ENCODE measurements at regions not wholly inside any gene's neighbourhood (a gene's known extent, or its start where the extent isn't known, plus 50 kb on each side); places are given as distances from the start of the nearest gene placed in this dataset.

DNA sequence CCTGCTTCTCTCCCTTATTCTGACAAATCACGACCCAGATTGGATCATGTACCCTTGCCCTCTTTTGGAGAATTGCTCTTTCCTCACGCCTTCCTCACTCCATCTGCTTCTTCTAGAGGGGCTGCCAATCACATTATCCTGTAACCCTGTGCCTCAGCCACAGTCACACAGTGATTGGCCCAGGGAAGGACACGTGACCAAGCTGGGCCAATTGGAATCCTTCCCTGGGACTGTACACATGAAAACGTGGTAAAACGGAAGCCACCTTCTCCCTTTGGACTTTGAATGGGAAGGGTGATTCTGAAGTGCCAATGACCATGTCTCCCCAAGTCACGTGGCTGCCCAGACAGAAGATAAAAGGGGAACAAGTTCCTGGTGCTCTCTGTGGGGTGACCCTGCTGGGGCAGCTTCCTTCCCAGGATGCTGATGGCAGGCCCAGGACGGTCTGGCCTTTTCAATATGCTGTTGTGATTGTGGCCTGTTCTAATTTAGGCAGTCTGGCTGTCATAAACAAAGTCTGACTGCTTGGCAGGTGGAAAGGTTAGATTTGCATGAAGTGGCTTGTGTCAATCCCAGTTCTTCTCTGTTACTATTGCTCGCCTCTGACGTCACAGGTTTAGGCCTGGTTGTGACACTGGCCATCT, 92.9 kb downstream of the UBIAD1 start:
- POLR2A ChIA-PET, result no interaction called here
- Mint-ChIP-seq H3K27me3 (peaks cover 11% of the 10 kb centered on the region), H3K9me3 (ENCODE audit: insufficient read depth) (no peaks in the 10 kb centered on the region), H3K4me1 (no peaks in the 10 kb centered on the region), H3K27ac (no peak overlapping the region), H3K4me3 (no peak overlapping the region)
- Histone ChIP-seq H3K4me1 (ENCODE audit: control insufficient read depth in 2 of 2, insufficient read depth in 2 of 2, low read length in 2 of 2) (no peaks in the 10 kb centered on the region), H4K20me1 (ENCODE audit: control insufficient read depth, insufficient read depth, low read length, poor library complexity, severe bottlenecking) (no peaks in the 10 kb centered on the region), H3K79me2 (ENCODE audit: control insufficient read depth, insufficient read depth, low read length) (no peaks in the 10 kb centered on the region), H3K36me3 (replicated peaks in 1 of 2; ENCODE audit: control extremely low read depth in 1 of 2, control insufficient read depth in 1 of 2, extremely low read depth in 1 of 2, insufficient read depth in 2 of 2, low read length in 1 of 2) (no peaks in the 10 kb centered on the region), H2AFZ (ENCODE audit: insufficient read depth, low read depth, low read length, poor library complexity, severe bottlenecking) (no peak overlapping the region), H3K4me3 (ENCODE audit: control extremely low read depth in 1 of 5, extremely low read depth in 1 of 5, insufficient read depth in 1 of 5, low read depth in 2 of 5, low read length in 4 of 5) (no peak overlapping the region), H3K4me2 (replicated peaks; ENCODE audit: low read depth, low read length, poor library complexity, severe bottlenecking) (no peak overlapping the region), H3K27ac (ENCODE audit: low read length in 2 of 2) (no peak overlapping the region), H3K9me3 (ENCODE audit: control extremely low read depth in 1 of 3, control insufficient read depth in 2 of 3, insufficient read depth in 1 of 3, low read length in 2 of 3) (no peaks in the 10 kb centered on the region), H3K27me3 (replicated peaks in 1 of 4; ENCODE audit: control extremely low read depth in 1 of 4, control insufficient read depth in 3 of 4, insufficient read depth in 4 of 4, low read length in 3 of 4) (no peaks in the 10 kb centered on the region), H3K9ac (ENCODE audit: low read length) (no peak overlapping the region)
- ATAC-seq (ENCODE audit: low read depth) (no peak), DNase-seq (no peak)
- intact Hi-C loops (cut with micrococcal nuclease), result loop anchor here (2.0 kb wide), 1 partner anchor 29 kb away; no protein-coding TSS in a partner anchor
- 81% methylated on average over 9 of the region's 9 CpGs for WGBS (ENCODE audit: insufficient coverage)
- CTCF ChIA-PET, result interaction anchor here (1.0 kb wide), 1 partner anchor 124 kb away, joined by 3 read pairs; no protein-coding TSS in a partner anchor
- TF ChIP-seq EZH2 (IDR thresholded peaks at IDR 0.05; ENCODE audit: borderline replicate concordance, insufficient read depth, low read depth, low read length, poor library complexity, severe bottlenecking), result no peak
- TF ChIP-seq, protein P1, sequence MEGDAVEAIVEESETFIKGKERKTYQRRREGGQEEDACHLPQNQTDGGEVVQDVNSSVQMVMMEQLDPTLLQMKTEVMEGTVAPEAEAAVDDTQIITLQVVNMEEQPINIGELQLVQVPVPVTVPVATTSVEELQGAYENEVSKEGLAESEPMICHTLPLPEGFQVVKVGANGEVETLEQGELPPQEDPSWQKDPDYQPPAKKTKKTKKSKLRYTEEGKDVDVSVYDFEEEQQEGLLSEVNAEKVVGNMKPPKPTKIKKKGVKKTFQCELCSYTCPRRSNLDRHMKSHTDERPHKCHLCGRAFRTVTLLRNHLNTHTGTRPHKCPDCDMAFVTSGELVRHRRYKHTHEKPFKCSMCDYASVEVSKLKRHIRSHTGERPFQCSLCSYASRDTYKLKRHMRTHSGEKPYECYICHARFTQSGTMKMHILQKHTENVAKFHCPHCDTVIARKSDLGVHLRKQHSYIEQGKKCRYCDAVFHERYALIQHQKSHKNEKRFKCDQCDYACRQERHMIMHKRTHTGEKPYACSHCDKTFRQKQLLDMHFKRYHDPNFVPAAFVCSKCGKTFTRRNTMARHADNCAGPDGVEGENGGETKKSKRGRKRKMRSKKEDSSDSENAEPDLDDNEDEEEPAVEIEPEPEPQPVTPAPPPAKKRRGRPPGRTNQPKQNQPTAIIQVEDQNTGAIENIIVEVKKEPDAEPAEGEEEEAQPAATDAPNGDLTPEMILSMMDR (IDR thresholded peaks at IDR 0.05), result no peak

- ATAC-seq (ENCODE audit: low read depth) (no peak), DNase-seq (no peak)
- Histone ChIP-seq H3K27ac (ENCODE audit: low read length in 2 of 2) (no peak overlapping the region), H3K4me2 (replicated peaks; ENCODE audit: low read depth, low read length, poor library complexity, severe bottlenecking) (no peak overlapping the region), H3K9ac (ENCODE audit: low read length) (no peak overlapping the region), H3K79me2 (ENCODE audit: control insufficient read depth, insufficient read depth, low read length) (no peaks in the 10 kb centered on the region), H4K20me1 (ENCODE audit: control insufficient read depth, insufficient read depth, low read length, poor library complexity, severe bottlenecking) (no peaks in the 10 kb centered on the region), H3K4me1 (ENCODE audit: control insufficient read depth in 2 of 2, insufficient read depth in 2 of 2, low read length in 2 of 2) (peaks cover 6 to 7% of the 10 kb centered on the region in 2 donors), H2AFZ (ENCODE audit: insufficient read depth, low read depth, low read length, poor library complexity, severe bottlenecking) (no peak overlapping the region), H3K27me3 (replicated peaks in 1 of 4; ENCODE audit: control extremely low read depth in 1 of 4, control insufficient read depth in 3 of 4, insufficient read depth in 4 of 4, low read length in 3 of 4) (no peaks in the 10 kb centered on the region), H3K36me3 (replicated peaks in 1 of 2; ENCODE audit: control extremely low read depth in 1 of 2, control insufficient read depth in 1 of 2, extremely low read depth in 1 of 2, insufficient read depth in 2 of 2, low read length in 1 of 2) (no peaks in the 10 kb centered on the region), H3K9me3 (ENCODE audit: control extremely low read depth in 1 of 3, control insufficient read depth in 2 of 3, insufficient read depth in 1 of 3, low read length in 2 of 3) (no peaks in the 10 kb centered on the region), H3K4me3 (ENCODE audit: control extremely low read depth in 1 of 5, extremely low read depth in 1 of 5, insufficient read depth in 1 of 5, low read depth in 2 of 5, low read length in 4 of 5) (no peak overlapping the region)
- H3K4me1 Mint-ChIP-seq, result peaks cover 21% of the 10 kb centered on the region
- H3K9me3 Mint-ChIP-seq (ENCODE audit: insufficient read depth), result no peaks in the 10 kb centered on the region
- WGBS (ENCODE audit: insufficient coverage), result 89% methylated on average over 9 of the region's 10 CpGs
- intact Hi-C loops (cut with micrococcal nuclease), result no loop called here
- ChIA-PET POLR2A (no interaction called here), CTCF (no interaction called here)
- TF ChIP-seq EZH2 (IDR thresholded peaks at IDR 0.05; ENCODE audit: borderline replicate concordance, insufficient read depth, low read depth, low read length, poor library complexity, severe bottlenecking), result no peak
- TF ChIP-seq, protein P1 (IDR thresholded peaks at IDR 0.05), result no peak
- H3K27ac Mint-ChIP-seq, result no peak overlapping the region
- H3K27me3 Mint-ChIP-seq, result peaks cover 16% of the 10 kb centered on the region
- no peak overlapping the region for H3K4me3 Mint-ChIP-seq
Measured at GRCh38 chr1:11373029-11373894, 100.3 kb downstream of the UBIAD1 start.
